Rectal smooth muscle tissue (tissue), 1 donor: ENCODE measurements at regions not wholly inside any gene's neighbourhood (a gene's known extent, or its start where the extent isn't known, plus 50 kb on each side); places are given as distances from the start of the nearest gene placed in this dataset.

Source experiments
- H3K27ac ChIP-seq: one replicate; pipeline ENCODE4 v1.7.0; 2013; ENCODE audit warnings: low read depth, low read length, inconsistent platforms
- H3K27me3 ChIP-seq: one replicate; pipeline ENCODE4 v1.7.0; 2013; ENCODE audit warnings: low read length; ENCODE audit not compliant: control insufficient read depth, insufficient read depth
- H3K36me3 ChIP-seq: one replicate; pipeline ENCODE4 v1.7.0; 2013; ENCODE audit warnings: low read length; ENCODE audit not compliant: control insufficient read depth, insufficient read depth
- H3K4me1 ChIP-seq: one replicate; pipeline ENCODE4 v1.7.0; 2013; ENCODE audit warnings: low read length; ENCODE audit not compliant: control insufficient read depth, insufficient read depth
- H3K4me3 ChIP-seq: one replicate; pipeline ENCODE4 v1.7.0; 2013; ENCODE audit warnings: low read length
- H3K9ac ChIP-seq: one replicate; pipeline ENCODE4 v1.7.0; 2013; ENCODE audit warnings: low read length

DNA sequence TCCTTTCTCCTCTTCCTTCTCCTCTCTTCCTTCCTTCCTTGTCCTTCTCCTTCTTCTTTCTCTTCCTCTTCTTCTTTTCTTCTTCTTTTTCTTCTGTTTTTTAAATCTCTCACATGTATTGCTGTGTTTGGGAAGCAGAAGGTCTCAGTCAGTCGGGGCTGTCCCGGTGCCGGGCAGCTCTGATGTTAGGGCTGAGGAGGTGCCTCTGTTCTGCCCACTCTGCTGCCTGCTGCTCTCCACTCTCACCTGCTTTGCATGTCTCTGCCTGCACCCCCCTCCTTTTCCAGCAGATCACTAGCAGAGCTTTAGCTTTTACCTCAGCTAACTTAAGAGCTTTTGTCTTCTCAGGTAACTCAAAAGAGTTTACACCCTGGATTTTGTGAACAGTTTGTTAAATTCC is 276.6 kb downstream of the CHRM3 start:
- Histone ChIP-seq H3K27me3 (no peaks in the 10 kb centered on the region), H3K27ac (no peak overlapping the region), H3K9ac (no peak overlapping the region), H3K4me3 (no peak overlapping the region), H3K4me1 (no peaks in the 10 kb centered on the region), H3K36me3 (no peaks in the 10 kb centered on the region)

DNA sequence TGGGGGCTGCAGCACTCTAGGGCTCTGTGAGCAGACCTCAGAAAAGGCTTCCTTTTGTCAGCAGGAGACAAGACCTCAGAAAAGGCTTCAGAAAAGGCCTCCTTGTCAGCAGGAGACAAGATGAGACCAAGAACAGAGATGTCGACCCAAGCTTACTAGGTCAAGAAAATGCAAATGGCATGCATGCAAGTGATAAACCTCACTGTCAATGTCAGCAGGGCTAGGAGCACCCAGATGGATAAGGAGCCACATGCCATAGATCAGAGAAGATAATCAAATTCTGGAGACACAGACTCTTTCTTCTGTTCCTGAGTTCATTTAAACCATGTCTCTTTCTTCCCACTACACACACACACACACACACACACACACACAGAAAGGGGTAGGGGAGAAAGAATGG is 285.9 kb downstream of the CHRM3 start:
- Histone ChIP-seq H3K36me3 (no peaks in the 10 kb centered on the region), H3K27ac (no peak overlapping the region), H3K4me1 (no peaks in the 10 kb centered on the region), H3K27me3 (no peaks in the 10 kb centered on the region), H3K4me3 (no peak overlapping the region), H3K9ac (no peak overlapping the region)

DNA sequence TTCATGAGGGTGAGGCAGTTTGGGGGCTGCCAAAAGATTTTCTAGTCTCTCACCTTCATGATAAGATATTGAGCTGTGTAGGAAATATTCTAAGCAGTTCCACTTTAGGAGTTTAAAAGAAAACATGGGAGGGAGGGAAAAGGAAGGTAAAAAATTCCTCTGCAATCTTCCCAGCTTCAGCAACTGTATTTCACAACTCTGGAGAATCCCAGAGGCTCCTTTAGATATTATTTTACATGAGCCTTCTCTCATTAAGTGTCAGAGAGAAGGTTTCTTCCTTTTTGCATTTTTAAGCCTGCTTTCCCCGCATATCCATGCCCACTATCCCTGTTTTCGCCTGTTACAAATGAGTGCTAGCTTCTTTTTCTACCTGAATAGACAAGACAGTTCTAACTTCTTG is 289.4 kb downstream of the CHRM3 start:
- Histone ChIP-seq H3K27ac (no peak overlapping the region), H3K36me3 (no peaks in the 10 kb centered on the region)

DNA sequence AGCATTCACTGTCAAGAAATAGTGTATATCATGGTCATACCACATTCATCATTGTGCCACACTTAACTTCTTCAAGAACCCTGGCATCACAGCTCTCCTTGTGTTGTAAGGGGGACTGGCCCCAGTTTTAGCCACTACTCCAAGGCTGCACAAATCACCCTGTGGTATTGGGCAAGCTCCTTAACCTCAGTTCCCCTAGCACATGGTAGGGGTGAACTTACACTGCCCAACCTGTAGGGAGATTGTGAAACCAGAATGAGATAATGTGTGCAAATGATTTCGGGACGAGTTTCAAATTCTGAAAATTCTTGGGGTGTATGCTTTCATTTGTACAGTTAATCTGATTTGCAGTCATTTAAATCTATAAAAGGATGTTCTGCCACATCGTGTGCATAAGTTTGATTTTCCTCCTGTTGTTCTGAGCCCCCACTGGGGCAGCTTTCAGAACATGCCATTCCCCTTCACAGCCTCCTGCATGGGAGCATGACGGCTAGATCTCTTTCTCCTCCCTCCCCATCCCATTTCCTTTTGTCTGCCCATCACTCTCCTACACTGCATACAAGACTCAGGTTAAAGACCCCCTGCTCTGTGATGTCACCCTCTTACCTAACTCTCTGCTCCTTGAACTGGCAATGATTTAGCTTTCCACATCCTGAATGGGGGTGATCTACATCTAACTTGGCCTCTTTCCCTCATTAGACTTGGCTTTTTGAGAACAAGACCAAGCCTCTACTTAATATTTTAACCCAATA is 290.3 kb downstream of the CHRM3 start:
- Histone ChIP-seq H3K4me3 (no peak overlapping the region), H3K27me3 (no peaks in the 10 kb centered on the region), H3K36me3 (no peaks in the 10 kb centered on the region), H3K4me1 (no peaks in the 10 kb centered on the region), H3K9ac (no peak overlapping the region), H3K27ac (no peak overlapping the region)

More for the DNA sequence above, 289.4 kb downstream of the CHRM3 start:
- no peak overlapping the region for H3K9ac ChIP-seq
- H3K27me3 ChIP-seq: no peaks in the 10 kb centered on the region
- H3K4me3 ChIP-seq: no peak overlapping the region
- no peaks in the 10 kb centered on the region for H3K4me1 ChIP-seq

DNA sequence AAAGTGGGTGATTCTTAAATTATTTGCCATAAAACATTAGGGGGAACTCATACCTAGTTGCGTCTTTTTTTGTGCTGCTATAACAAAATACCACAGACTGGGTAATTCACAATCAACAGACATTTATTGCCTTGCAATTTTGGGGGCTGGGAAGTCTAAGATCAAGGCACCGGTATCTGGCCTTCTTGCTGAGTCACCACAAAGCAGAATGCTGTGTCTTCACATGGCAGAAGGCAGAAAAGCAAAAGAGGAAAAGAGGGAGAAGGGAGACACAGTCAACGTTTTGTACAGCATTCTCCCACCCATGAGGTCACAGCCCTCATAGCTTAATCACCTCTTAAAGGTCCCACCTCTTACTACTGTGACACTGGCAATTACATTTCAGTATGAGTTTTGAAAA is 291.0 kb downstream of the CHRM3 start:
- H3K9ac ChIP-seq: no peak overlapping the region
- no peaks in the 10 kb centered on the region for H3K36me3 ChIP-seq
- no peaks in the 10 kb centered on the region for H3K4me1 ChIP-seq
- H3K4me3 ChIP-seq: no peak overlapping the region
- H3K27me3 ChIP-seq: no peaks in the 10 kb centered on the region
- H3K27ac ChIP-seq: no peak overlapping the region

DNA sequence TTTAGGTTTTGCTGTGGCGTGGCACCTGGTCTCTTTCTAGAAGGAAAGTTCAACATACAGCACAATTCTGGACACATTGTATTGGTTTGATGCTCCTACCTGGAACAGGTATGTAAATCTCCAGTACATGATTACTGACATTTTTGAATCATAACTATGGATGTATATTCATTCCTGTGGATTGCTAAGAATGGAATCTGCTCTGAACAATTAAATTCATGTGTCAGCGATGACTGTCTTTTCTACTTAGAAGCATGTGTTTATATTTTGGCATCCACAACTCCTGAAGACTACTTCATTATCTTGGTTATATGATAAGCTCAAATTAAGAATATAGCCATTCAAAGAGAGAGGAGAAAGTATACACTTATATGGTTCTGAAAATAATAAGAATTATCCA is 291.8 kb downstream of the CHRM3 start:
- no peaks in the 10 kb centered on the region for H3K36me3 ChIP-seq
- no peak overlapping the region for H3K9ac ChIP-seq
- no peaks in the 10 kb centered on the region for H3K4me1 ChIP-seq
- no peaks in the 10 kb centered on the region for H3K27me3 ChIP-seq
- H3K4me3 ChIP-seq: no peak overlapping the region
- no peak overlapping the region for H3K27ac ChIP-seq

DNA sequence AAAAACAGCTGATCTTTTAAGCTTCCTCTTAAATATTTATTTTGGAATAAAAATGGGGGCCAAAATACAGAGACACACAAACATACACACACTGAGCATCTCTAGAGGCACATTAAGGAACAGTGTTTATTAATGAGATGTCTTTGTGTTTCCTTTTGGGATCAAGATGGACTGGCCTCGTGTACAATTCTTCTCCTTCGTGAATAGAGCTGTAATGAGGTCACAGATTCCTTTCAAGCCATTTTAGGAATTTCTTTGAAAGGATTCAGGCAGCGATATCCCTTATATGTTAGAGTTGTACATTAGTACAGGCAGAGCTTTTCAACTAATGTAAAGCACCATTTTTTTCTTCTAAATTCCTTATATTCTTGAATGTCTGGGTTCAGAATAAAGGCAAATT is 295.7 kb downstream of the CHRM3 start:
- no peak overlapping the region for H3K4me3 ChIP-seq
- no peaks in the 10 kb centered on the region for H3K36me3 ChIP-seq
- H3K27ac ChIP-seq: no peak overlapping the region
- H3K4me1 ChIP-seq: no peaks in the 10 kb centered on the region
- no peaks in the 10 kb centered on the region for H3K27me3 ChIP-seq
- no peak overlapping the region for H3K9ac ChIP-seq

DNA sequence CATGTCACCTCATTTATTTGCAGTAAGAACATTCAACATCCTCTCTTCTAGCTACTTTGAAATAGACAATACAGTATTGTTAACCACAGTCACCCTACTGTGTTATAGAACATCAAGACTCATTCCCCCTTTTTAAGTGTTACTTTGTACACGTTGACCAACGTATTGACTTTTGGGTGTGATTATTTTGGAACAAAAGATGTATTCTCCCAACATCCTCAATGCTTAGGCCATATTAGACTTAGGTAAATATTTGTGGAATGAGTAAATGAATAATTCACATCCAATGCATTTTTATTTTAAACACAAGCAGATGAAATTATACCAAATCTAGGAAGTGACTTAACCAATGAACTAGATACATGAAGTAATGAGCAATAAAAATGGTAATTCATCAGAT is 296.6 kb downstream of the CHRM3 start:
- Histone ChIP-seq H3K9ac (no peak overlapping the region), H3K36me3 (no peaks in the 10 kb centered on the region), H3K4me3 (no peak overlapping the region), H3K27ac (no peak overlapping the region), H3K27me3 (no peaks in the 10 kb centered on the region), H3K4me1 (no peaks in the 10 kb centered on the region)

DNA sequence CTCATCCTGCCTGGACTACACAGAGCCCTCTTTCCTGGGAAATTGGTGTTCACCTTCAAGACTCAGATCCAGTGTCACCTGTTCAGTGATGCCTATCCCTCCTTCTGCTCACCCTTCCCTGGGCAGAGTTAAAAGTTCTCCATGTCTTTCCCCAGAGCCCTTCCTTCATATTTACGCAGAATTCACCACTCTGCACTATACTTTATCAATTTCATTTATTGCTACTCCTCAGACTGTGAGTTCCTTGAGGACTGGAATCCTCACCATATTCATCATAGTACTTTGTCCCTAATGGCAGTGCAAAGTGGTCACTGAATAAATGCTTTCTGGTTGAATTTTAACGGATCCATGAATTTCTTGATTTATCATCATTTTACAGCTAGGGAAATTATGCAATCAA is 300.0 kb downstream of the CHRM3 start:
- Histone ChIP-seq H3K27me3 (no peaks in the 10 kb centered on the region), H3K4me3 (no peak overlapping the region), H3K36me3 (no peaks in the 10 kb centered on the region), H3K27ac (no peak overlapping the region), H3K4me1 (no peaks in the 10 kb centered on the region), H3K9ac (no peak overlapping the region)

DNA sequence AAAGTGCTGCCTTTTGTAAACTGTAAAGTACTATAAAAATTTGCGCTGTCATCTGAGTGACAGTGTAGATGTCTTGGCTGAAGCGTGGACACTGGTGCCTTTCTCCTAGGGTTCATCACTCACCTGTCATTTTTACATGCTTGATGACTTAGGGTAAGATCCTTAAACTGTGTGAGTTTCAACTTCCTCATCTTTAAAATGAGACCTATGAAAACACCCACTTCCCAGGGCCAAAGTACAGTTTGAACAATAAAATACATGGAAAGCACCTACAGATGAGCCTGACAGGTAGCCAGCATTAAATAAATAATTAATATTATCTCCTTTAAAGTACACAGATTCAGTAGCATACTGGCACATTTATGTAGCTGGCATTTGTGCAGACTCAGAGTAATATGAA is 309.9 kb downstream of the CHRM3 start:
- Histone ChIP-seq H3K27me3 (no peaks in the 10 kb centered on the region), H3K4me1 (no peaks in the 10 kb centered on the region)

DNA sequence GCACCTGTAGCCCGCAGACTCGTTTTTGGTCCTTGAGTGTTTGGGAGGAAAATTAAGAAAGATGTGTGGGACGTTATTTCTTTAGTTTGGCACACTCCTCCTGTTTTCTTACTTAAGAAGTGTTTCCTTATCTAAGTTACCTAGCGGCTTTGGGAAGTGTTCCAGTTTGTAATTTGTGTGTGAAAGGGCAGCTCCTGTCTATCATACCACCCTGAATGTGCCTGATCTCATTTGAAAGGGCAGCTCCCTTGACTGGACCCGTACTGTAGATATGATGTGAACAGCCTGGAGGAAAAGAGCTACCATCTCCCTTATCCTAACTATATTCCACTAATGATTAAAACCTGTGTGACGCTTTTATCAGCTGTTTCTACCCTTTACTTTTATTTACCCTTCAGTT is 314.3 kb downstream of the CHRM3 start:
- H3K4me3 ChIP-seq: no peak overlapping the region

More for the DNA sequence above, 309.9 kb downstream of the CHRM3 start:
- Histone ChIP-seq H3K9ac (no peak overlapping the region), H3K4me3 (no peak overlapping the region), H3K27ac (no peak overlapping the region), H3K36me3 (no peaks in the 10 kb centered on the region)

DNA sequence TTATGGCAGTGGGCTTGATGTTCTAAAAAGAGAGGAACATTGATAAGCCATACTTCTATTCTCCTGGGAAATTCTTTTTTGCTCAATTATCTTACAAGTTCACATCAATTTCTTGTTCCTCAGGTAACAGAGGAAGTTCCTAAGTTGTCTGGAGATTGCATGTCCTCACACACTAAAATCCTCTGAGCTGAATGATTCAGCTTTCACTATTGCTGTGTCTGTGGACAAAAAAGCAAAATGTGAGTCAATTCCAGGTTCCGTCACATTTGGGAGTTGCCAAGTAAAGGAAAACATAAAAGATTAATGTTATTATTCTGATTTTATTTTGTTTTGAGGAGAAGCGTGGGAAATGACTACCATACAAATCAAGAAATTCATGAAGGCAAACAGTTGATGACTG is 316.7 kb downstream of the CHRM3 start:
- H3K27me3 ChIP-seq: no peaks in the 10 kb centered on the region
- no peak overlapping the region for H3K27ac ChIP-seq
- no peaks in the 10 kb centered on the region for H3K36me3 ChIP-seq
- no peak overlapping the region for H3K9ac ChIP-seq
- H3K4me3 ChIP-seq: no peak overlapping the region
- H3K4me1 ChIP-seq: no peaks in the 10 kb centered on the region

More for the DNA sequence above, 314.3 kb downstream of the CHRM3 start:
- H3K9ac ChIP-seq: no peak overlapping the region
- H3K4me1 ChIP-seq: no peaks in the 10 kb centered on the region
- no peak overlapping the region for H3K27ac ChIP-seq
- no peaks in the 10 kb centered on the region for H3K27me3 ChIP-seq
- no peaks in the 10 kb centered on the region for H3K36me3 ChIP-seq

DNA sequence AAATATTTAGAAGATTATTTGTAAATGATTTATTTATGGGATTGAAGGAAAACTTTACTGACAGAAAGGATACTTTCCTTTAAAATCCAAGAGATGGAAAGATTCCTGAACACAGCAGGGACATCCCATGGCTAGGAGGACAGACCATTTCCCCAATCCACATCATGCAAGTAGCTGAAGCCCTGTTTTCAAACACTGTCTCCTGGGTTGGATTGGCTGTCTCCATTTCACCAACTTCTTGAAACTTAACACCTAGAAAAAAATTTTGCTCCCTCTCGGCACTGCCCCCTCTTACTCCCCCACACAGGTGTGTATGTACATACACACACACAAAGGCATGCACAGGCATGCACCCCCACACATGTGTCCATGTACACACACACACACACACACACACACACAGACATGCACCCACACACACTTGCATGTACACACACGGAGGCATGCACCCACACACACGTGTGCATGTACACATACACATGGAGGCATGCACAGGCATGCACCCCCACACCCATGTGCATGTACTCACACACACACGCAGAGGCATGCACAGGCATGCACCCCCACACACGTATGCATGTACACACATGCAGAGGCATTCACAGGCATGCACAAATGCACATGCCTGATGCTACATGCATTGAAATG is 320.0 kb downstream of the CHRM3 start:
- Histone ChIP-seq H3K36me3 (no peaks in the 10 kb centered on the region), H3K27ac (no peak overlapping the region), H3K4me1 (no peaks in the 10 kb centered on the region), H3K4me3 (no peak overlapping the region), H3K9ac (no peak overlapping the region), H3K27me3 (no peaks in the 10 kb centered on the region)
